ENCODE measurements at regions not wholly inside any gene's neighbourhood (a gene's known extent, or its start where the extent isn't known, plus 50 kb on each side); places are given as distances from the start of the nearest gene placed in this dataset.
"Not testable (repeated sequence)": the region's sequence is repeated elsewhere in the genome, so short reads cannot be mapped to it uniquely, and the experiment has no call there.

- Histone ChIP-seq H3K27ac (ENCODE audit: low read depth, low read length, severe bottlenecking) (no peak overlapping the region), H3K9me3 (ENCODE audit: control insufficient read depth, low read length) (no peaks in the 10 kb centered on the region), H3K36me3 (ENCODE audit: control insufficient read depth, insufficient read depth, low read length) (no peaks in the 10 kb centered on the region), H3K4me1 (ENCODE audit: control insufficient read depth, insufficient read depth, low read length, poor library complexity, severe bottlenecking) (no peaks in the 10 kb centered on the region), H3K4me3 (ENCODE audit: extremely low read depth, insufficient read depth, low read length, poor library complexity, severe bottlenecking) (no peak overlapping the region)
- WGBS, 2 experiments (ENCODE audit: insufficient coverage in 2 of 2) = 80 to 100% methylated on average over 2 to 3 of the region's 3 CpGs
Observed at GRCh38 chr22:25395915-25396314, 168.6 kb upstream of the GRK3 start.

DNA sequence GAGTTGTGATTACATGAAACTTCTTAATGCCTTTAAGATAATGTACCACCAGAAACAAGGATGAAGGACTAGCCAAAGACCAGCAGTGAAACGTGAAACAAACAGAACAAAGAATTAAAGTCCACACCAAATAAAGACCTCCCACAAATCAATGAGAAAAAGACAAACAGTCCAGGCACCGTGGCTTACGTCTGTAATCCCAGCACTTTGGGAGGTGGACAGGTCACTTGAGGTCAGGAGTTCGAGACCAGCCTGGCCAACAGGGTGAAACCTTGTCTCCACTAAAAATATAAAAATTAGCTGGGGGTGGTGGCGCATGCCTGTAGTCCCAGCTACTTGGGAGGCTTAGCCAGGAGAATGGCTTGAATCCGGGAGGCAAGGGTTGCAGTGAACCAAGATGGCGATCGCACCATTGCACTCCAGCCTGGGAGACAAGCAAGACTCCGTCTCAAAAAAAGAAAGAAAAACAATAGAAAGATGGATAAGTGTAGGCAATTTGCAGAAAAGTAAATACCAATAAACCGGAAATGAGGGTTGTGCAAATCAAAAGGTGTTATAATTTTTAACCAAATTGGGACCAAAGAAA, 167.8 kb upstream of the GRK3 start:
- Histone ChIP-seq H3K27ac (ENCODE audit: low read depth, low read length, severe bottlenecking) (no peak overlapping the region), H3K9me3 (ENCODE audit: control insufficient read depth, low read length) (no peaks in the 10 kb centered on the region), H3K4me1 (ENCODE audit: control insufficient read depth, insufficient read depth, low read length, poor library complexity, severe bottlenecking) (no peaks in the 10 kb centered on the region), H3K36me3 (ENCODE audit: control insufficient read depth, insufficient read depth, low read length) (no peaks in the 10 kb centered on the region), H3K4me3 (ENCODE audit: extremely low read depth, insufficient read depth, low read length, poor library complexity, severe bottlenecking) (no peak overlapping the region)
- WGBS, 2 experiments (ENCODE audit: insufficient coverage in 2 of 2) = 90 to 97% methylated on average over 3 to 8 of the region's 10 CpGs

GRCh38 chr22:25397616-25398015, 166.9 kb upstream of the GRK3 start:
- H3K27ac ChIP-seq (ENCODE audit: low read depth, low read length, severe bottlenecking) = no peak overlapping the region
- 78 to 95% methylated on average over 1 to 2 of the region's 3 CpGs for WGBS, 2 experiments (ENCODE audit: insufficient coverage in 2 of 2)
- peaks cover under 1% of the 10 kb centered on the region for H3K4me1 ChIP-seq (ENCODE audit: control insufficient read depth, insufficient read depth, low read length, poor library complexity, severe bottlenecking)
- no peaks in the 10 kb centered on the region for H3K9me3 ChIP-seq (ENCODE audit: control insufficient read depth, low read length)
- no peak overlapping the region for H3K4me3 ChIP-seq (ENCODE audit: extremely low read depth, insufficient read depth, low read length, poor library complexity, severe bottlenecking)
- no peaks in the 10 kb centered on the region for H3K36me3 ChIP-seq (ENCODE audit: control insufficient read depth, insufficient read depth, low read length)

GRCh38 chr22:25398591-25399062, 165.8 kb upstream of the GRK3 start:
- not testable (repeated sequence) for H3K9me3 ChIP-seq (ENCODE audit: control insufficient read depth, low read length); H3K36me3 ChIP-seq (ENCODE audit: control insufficient read depth, insufficient read depth, low read length); H3K27ac ChIP-seq (ENCODE audit: low read depth, low read length, severe bottlenecking); H3K4me3 ChIP-seq (ENCODE audit: extremely low read depth, insufficient read depth, low read length, poor library complexity, severe bottlenecking)
- H3K4me1 ChIP-seq (ENCODE audit: control insufficient read depth, insufficient read depth, low read length, poor library complexity, severe bottlenecking) = peaks cover 10% of the 10 kb centered on the region
- WGBS, 2 experiments (ENCODE audit: insufficient coverage in 2 of 2) = 92 to 93% methylated on average over 6 of the region's 6 CpGs

- Histone ChIP-seq H3K36me3 (ENCODE audit: control insufficient read depth, insufficient read depth, low read length) (no peaks in the 10 kb centered on the region), H3K4me1 (ENCODE audit: control insufficient read depth, insufficient read depth, low read length, poor library complexity, severe bottlenecking) (peaks cover 12% of the 10 kb centered on the region), H3K9me3 (ENCODE audit: control insufficient read depth, low read length) (no peaks in the 10 kb centered on the region), H3K4me3 (ENCODE audit: extremely low read depth, insufficient read depth, low read length, poor library complexity, severe bottlenecking) (no peak overlapping the region), H3K27ac (ENCODE audit: low read depth, low read length, severe bottlenecking) (no peak overlapping the region)
- 69 to 93% methylated on average over 4 to 10 of the region's 12 CpGs for WGBS, 2 experiments (ENCODE audit: insufficient coverage in 2 of 2)
Observed at GRCh38 chr22:25399649-25400151, 164.8 kb upstream of the GRK3 start.

GRCh38 chr22:25402160-25402500, 162.3 kb upstream of the GRK3 start:
- 86 to 100% methylated on average over 4 to 6 of the region's 6 CpGs for WGBS, 2 experiments (ENCODE audit: insufficient coverage in 2 of 2)
- Histone ChIP-seq H3K27ac (ENCODE audit: low read depth, low read length, severe bottlenecking) (no peak overlapping the region), H3K4me3 (ENCODE audit: extremely low read depth, insufficient read depth, low read length, poor library complexity, severe bottlenecking) (no peak overlapping the region), H3K36me3 (ENCODE audit: control insufficient read depth, insufficient read depth, low read length) (no peaks in the 10 kb centered on the region), H3K4me1 (ENCODE audit: control insufficient read depth, insufficient read depth, low read length, poor library complexity, severe bottlenecking) (peaks cover 12% of the 10 kb centered on the region), H3K9me3 (ENCODE audit: control insufficient read depth, low read length) (no peaks in the 10 kb centered on the region)

- WGBS, 2 experiments (ENCODE audit: insufficient coverage in 2 of 2) = 65 to 66% methylated on average over 10 to 11 of the region's 14 CpGs
- H3K9me3 ChIP-seq (ENCODE audit: control insufficient read depth, low read length) = no peaks in the 10 kb centered on the region
- H3K4me1 ChIP-seq (ENCODE audit: control insufficient read depth, insufficient read depth, low read length, poor library complexity, severe bottlenecking) = peaks cover 12% of the 10 kb centered on the region
- no peaks in the 10 kb centered on the region for H3K36me3 ChIP-seq (ENCODE audit: control insufficient read depth, insufficient read depth, low read length)
- H3K4me3 ChIP-seq (ENCODE audit: extremely low read depth, insufficient read depth, low read length, poor library complexity, severe bottlenecking) = no peak overlapping the region
- H3K27ac ChIP-seq (ENCODE audit: low read depth, low read length, severe bottlenecking) = no peak overlapping the region
Observed at GRCh38 chr22:25402501-25403283, 161.8 kb upstream of the GRK3 start.

- Histone ChIP-seq H3K4me1 (ENCODE audit: control insufficient read depth, insufficient read depth, low read length, poor library complexity, severe bottlenecking) (peaks cover 12% of the 10 kb centered on the region), H3K9me3 (ENCODE audit: control insufficient read depth, low read length) (no peaks in the 10 kb centered on the region), H3K27ac (ENCODE audit: low read depth, low read length, severe bottlenecking) (peak overlapping the region; percentile 11), H3K4me3 (ENCODE audit: extremely low read depth, insufficient read depth, low read length, poor library complexity, severe bottlenecking) (peak overlapping the region; percentile 50), H3K36me3 (ENCODE audit: control insufficient read depth, insufficient read depth, low read length) (no peaks in the 10 kb centered on the region)
- WGBS, 2 experiments (ENCODE audit: insufficient coverage in 2 of 2) = 55 to 57% methylated on average over 8 of the region's 8 CpGs
Observed at GRCh38 chr22:25403284-25403810, 161.1 kb upstream of the GRK3 start.

- 25 to 34% methylated on average over 9 to 13 of the region's 15 CpGs for WGBS, 2 experiments (ENCODE audit: insufficient coverage in 2 of 2)
- no peaks in the 10 kb centered on the region for H3K36me3 ChIP-seq (ENCODE audit: control insufficient read depth, insufficient read depth, low read length)
- H3K9me3 ChIP-seq (ENCODE audit: control insufficient read depth, low read length) = no peaks in the 10 kb centered on the region
- peak overlapping the region; percentile 11 for H3K27ac ChIP-seq (ENCODE audit: low read depth, low read length, severe bottlenecking)
- peaks cover 12% of the 10 kb centered on the region for H3K4me1 ChIP-seq (ENCODE audit: control insufficient read depth, insufficient read depth, low read length, poor library complexity, severe bottlenecking)
- peak overlapping the region; percentile 50 for H3K4me3 ChIP-seq (ENCODE audit: extremely low read depth, insufficient read depth, low read length, poor library complexity, severe bottlenecking)
Observed at GRCh38 chr22:25403811-25404471, 160.5 kb upstream of the GRK3 start.

GRCh38 chr22:25404556-25404927, 159.9 kb upstream of the GRK3 start:
- H3K27ac ChIP-seq (ENCODE audit: low read depth, low read length, severe bottlenecking) = no peak overlapping the region
- WGBS, 2 experiments (ENCODE audit: insufficient coverage in 2 of 2) = 0 to 1% methylated on average over 26 to 27 of the region's 36 CpGs
- H3K9me3 ChIP-seq (ENCODE audit: control insufficient read depth, low read length) = no peaks in the 10 kb centered on the region

More at GRCh38 chr22:25404556-25404927, 159.9 kb upstream of the GRK3 start:
- Histone ChIP-seq H3K4me3 (ENCODE audit: extremely low read depth, insufficient read depth, low read length, poor library complexity, severe bottlenecking) (peak overlapping the region; percentile 50), H3K36me3 (ENCODE audit: control insufficient read depth, insufficient read depth, low read length) (no peaks in the 10 kb centered on the region), H3K4me1 (ENCODE audit: control insufficient read depth, insufficient read depth, low read length, poor library complexity, severe bottlenecking) (peaks cover 12% of the 10 kb centered on the region)
